ENCODE measurements at regions not wholly inside any gene's neighbourhood (a gene's known extent, or its start where the extent isn't known, plus 50 kb on each side); places are given as distances from the start of the nearest gene placed in this dataset.

DNA sequence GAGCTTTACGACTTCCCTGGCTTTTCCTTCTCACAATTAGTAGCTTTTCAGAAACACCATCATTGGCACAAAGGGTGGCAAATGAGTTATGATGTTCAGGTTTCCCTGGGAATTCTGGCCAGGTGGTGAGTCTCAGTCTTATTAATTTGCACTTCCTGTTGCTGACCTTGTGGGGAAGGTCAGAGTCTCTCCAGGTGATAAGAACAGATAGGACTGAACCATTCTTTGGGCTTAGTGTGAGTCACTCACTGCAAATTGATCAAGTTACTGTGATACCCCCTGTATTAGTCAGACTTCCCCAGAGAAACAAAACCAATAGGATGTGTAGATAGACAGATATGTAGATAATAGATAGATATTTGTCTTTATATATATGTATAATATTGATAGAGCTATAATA, 53.8 kb upstream of the RANBP3L start:
- DNase-seq (ENCODE audit: low read depth in 2 of 2): no peak

DNA sequence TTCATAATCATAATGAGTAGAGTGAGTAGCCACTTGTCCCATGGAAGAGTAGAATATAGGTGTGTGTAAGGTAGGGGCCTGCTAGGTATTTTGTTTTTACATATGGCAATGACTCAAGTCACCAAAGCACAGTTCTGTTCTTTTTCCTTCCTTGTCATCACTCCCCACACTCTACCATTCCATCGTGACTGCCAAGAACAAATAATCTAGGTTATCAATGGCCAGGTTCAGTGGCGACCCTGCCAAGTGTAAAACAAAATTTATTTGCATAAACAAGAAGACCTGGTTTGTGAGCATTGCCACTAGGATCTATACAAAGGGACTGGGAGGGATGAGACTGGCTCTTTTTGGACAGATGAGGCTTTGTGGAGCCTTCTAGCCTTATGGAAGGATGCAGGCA, 55.2 kb upstream of the RANBP3L start:
- DNase-seq (ENCODE audit: low read depth in 2 of 2): no peak

DNA sequence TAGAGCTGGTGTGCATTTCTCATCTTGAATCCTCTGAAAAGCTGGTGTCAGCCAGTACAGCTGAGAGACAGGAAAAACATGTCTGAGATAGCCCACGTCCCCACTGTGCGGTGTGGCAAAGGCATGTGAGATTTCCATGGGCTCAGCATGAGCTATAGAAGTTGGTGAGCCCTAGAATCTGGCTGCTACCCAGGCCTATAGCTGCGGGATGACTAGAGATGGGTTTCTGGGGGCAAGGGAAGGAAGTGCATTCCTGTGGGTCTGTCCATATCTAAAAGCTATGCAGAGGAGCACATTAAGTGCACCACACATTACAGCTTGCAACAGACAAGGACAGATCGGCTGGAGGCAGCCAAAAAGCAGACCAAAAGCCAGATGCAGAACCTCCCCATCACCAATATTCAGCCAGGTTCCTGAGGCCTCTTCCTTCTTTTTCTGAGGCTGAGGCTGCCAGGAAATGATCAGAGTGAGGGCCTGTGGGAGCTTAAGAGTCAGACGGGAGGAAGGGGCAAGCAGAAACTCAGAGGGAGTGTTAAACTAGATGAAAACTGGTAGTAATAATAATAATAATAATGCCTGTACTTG, 55.8 kb upstream of the RANBP3L start:
- no peak for DNase-seq (ENCODE audit: low read depth in 2 of 2)

DNA sequence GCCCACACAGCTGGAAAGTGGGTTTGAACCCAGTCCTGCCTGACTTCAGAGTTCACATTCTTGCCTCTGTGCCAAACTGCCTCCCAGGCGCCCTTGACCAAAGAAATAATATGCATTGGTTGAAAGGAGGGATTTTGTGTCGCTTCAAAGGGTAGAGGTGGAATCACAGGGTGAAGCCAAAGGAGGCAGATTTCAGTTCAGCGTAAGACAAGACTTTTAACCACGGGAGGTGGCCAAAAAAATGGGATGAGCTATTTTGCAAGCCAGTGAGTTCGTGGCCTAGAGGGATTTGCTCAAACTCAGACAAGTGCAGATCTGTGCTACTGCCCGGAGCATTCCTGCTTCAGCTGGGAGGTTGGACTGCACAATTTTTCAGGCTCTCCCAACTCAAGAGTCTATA, 57.6 kb upstream of the RANBP3L start:
- no peak for DNase-seq (ENCODE audit: low read depth in 2 of 2)

DNA sequence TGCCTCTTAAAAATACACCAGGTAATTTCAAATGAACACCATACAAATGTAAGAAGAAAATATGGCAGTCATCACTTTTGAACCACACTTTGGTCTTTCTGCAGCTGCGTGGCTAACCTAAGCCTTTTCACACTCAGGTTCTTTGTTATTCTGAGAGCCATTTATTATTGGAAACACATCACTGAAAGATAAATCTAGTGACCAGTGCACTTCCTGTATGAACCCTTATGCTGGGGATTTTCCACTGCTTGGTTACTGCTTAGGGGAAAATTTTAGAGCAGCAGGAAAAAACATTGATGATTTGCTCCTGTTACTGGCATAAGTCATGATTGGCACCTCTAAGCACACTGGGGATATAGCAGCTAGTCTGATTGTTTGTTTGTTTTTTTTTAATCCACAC, 58.6 kb upstream of the RANBP3L start:
- no peak for DNase-seq (ENCODE audit: low read depth in 2 of 2)

DNA sequence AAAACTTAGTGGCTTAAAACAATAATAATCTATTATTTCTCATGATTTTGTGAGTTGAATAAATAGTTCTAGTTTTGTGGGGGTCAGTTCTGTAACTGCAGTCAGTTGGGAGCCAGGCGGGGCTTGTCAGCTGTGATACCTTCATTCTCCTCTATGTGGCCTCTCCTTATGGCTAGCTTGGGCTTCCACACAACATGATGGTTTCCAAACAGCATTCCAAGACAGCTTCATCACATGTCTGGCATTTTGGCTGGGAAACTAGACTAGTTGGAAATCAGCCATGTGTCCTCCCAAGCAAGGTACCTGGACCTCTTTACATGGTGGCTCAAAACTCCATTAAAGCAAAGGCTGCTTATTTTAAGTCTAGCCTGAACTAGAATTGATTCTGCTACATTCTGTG, 61.4 kb upstream of the RANBP3L start:
- DNase-seq (ENCODE audit: low read depth in 2 of 2): no peak

DNA sequence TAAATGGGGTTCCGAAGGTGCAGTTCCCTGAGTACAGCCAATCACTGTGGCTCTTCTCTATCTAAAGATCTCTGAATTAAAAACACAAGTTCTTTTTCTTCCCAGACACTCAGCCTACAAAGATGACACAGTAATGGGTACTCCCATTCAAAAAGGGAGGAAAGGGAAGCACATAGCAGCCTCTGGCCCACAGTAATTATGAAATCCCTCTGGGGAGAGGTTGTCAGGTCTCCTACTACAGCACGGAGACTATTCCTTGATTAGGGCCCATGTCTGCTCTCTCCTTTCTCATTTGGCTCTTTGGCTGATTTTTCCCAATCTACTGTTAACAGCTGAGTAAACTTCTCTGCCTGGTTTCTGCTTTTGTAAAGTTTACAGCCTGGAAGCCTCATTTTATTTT, 62.0 kb upstream of the RANBP3L start:
- DNase-seq (ENCODE audit: low read depth in 2 of 2): no peak

DNA sequence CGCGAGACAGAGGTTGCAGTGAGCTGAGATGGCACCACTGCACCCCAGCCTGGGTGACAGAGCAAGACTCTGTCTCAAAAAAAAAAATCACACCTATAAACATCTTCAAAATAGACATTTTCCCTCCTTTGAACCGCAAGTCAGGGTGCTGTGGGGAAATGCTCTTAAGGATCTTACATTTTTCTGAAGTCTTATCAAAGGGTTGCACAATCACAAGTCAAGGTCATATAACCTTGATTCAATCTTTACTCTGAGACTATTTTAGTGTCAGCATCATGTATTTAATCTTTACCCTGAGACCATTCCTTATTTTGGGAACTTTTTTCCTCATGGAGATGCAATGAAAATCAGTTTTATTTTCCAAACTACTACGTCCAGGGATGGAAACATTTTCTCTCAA, 62.8 kb upstream of the RANBP3L start:
- DNase-seq (ENCODE audit: low read depth in 2 of 2): no peak

DNA sequence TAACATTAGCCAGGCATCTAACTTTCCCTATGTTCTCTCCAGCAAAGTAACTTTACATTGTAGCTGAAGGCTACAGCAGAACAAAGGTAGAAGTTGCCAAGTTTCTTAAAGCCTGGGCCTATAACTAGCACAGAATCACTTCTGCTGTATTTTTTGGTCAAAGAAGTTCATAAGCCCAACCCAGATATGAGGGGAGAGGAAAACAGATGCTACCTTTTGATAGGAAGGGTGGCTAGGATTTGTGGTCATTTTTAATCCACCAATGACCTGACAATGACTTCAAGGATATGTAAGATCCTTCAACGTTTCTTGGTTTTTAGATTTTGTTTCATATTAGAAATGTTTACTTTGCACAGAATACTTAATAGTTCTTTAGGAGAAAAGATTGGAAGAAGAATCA, 64.2 kb upstream of the RANBP3L start:
- no peak for DNase-seq (ENCODE audit: low read depth in 2 of 2)

DNA sequence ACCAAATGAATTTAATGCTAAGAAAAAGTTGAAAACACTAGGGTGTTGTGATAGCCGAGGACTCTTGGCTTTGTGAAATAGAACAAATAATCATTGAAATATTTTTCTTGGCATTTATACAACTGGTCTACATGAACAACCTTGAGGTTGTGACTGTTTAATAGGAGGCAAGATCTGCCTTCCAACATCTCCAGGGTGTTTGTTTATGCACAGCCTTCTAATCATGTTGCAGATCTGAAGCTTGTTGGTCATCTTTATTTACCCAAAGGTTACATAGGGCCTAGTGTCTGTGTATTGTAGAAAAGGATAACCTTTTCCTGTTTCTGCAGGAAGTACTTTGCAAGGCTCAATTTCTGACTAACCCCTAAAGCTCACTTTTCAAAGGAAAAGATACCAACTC, 65.2 kb upstream of the RANBP3L start:
- no peak for DNase-seq (ENCODE audit: low read depth in 2 of 2)

DNA sequence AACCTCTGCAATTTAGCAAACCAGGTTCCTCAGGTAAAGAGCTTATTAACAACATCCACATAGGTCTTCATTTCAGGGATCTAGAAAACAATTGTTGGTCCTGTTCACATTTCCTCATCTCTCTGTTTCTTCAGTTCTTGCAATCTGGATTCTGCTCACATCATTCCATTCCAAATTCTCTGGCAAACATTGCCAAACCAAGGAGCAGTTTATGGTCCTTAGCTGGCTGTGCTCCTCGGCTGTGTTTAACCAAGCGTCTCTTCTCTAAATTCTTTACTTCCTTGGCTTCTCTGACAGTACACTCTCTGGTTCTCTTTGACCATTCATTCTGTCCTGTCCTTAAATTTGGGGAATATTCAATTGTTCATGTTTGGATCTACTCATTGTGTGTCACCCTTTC, 65.8 kb upstream of the RANBP3L start:
- no peak for DNase-seq (ENCODE audit: low read depth in 2 of 2)

DNA sequence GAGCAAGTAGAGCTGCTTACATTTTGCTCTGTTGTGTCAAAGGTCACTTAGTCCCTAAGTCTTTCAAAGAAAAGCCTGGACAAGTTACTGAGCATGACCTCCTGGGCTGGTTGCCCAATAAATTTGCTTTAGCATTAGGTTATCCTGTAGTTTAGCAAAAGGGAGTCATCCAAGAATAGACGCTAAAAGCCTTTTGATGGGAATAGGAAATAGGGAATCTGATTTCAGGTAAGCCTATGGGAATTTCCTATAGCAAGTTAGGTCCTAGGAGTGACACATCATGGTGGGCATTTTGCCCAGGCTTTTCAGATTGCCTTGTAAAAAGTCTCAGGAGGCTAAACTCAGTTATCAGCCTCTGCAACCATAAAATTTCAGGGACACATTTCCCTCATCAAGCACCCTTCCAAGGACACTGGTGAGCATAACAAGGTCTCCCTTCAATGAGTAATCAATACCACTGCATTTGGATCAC, 67.6 kb upstream of the RANBP3L start:
- no peak for DNase-seq (ENCODE audit: low read depth in 2 of 2)

DNA sequence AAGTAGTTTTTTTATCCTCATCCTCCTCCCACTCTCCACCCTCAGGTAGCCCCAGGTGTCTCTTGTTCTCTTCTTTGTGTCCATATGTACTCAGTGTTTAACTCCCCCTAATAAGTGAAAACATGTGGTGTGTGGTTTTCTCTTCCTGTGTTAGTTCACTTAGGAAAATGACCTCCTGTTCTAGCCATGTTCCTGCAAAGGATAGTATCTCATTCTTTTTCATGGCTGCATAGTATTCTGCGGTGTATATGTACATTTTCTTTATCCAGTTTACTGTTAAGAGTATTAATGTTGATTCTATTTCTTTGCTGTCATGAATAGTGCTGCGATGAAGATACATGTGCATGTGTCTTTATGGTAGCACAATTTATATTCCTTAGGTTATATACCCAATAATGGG, 68.4 kb upstream of the RANBP3L start:
- no peak for DNase-seq (ENCODE audit: low read depth in 2 of 2)

DNA sequence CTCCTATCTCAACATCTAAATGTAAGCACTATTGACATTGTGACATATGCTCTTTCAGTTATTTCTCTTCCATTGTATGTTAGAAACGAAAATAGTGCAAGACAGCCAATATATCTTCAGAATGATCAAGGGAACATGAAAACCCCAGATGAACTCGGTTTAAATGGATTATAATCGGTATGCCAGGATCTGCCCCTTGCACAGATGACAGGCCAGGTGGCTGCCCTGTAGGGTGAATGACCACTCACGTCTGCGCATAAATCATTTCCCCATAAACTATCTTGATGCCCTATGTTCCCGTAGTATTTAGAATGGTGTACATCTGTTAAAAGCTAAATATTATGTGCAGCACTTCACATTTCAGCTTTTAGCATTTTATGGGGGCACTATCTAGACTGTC, 69.7 kb upstream of the RANBP3L start:
- DNase-seq (ENCODE audit: low read depth in 2 of 2): no peak

DNA sequence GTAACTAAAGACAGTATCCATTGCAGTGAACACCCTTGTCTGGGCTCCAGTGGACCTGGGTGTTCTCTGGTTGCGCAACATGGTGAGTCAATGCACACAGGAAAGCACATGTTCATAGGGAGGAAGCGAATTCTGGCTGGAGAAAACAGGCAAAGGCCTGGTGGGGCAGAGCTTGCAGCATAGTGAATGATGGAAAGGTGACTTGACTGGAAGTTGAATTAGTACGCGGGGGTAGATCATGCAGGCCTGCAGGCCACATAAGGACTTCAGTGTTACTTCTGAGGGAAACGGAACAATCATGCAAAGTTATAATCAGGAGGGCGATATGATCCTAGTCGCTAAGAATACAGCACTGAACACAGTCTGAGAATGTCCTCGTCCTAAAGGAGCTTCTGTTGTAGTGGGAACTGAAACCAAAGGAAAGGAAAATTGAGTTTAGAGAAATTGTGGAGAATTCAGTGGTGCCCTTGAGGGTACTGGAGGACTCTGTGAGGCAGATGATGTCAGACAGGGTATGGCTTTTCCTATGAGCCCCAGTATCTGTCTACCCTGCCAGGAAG, 71.9 kb upstream of the RANBP3L start:
- no peak for DNase-seq (ENCODE audit: low read depth in 2 of 2)

DNA sequence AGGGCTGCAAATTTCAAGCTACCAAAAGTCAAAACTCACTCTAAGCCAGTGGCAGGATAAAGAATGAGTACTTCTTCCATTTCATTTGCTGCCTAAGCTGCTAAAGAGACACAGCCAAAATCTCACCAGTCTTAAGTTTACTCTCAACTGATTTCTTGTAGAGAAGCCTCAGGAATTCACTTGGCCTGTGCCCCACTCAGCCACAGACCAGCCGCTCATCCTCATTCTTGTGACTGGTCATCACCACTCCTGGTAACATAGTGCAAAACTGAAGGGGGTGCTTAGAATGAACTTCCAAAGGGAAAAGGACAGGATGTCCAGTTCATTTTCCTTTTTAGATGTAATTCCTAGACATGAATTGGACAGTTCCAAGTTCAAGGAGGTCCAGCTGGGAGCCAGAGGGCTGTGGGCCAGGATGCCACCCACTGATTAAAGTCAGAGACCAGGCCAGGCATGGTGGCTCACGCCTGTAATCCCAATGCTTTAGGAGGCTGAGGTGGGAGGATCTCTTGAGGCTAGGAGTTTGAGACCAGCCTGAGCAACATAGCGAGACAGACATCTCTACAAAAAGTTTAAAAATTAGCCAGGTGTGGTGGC, 72.7 kb upstream of the RANBP3L start:
- DNase-seq (ENCODE audit: low read depth in 2 of 2): no peak

DNA sequence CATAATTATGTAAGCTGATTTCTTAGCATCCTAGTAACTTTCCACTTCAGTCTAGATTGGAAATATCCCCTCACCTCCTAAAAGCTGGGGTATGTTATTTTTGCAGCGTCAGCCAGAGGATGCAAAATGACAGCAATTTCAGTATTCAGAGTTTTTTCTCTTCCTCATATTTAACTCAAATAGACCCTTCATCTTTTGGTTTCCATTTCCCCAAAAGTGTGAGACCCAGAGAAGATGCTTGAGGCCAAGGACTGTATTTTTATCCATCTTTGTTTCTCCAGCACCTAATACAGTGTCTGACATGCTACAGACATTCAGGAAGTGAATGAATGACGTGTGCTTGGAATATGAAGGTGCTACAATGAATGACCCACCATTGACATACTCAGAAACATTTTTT, 75.5 kb upstream of the RANBP3L start:
- DNase-seq (ENCODE audit: low read depth in 2 of 2): no peak

DNA sequence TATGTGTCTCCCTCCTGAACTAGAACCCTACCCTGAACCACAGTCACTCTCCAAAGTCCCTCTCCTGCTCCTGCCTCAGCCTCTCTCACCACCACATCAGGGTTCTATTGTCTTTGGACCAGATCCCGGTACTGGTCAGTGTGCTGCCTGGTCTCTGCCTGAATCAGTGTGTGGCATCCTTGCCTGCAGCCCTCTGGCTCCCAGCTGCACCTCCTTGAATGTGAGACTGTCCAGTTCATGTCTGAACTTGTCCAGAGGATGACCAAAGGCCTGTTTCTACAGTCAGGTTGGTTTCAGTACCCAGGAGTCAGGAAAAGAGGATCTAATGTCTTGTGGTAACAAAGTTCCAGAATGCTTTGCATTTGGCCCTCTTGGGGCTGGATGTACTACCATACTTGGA, 76.8 kb upstream of the RANBP3L start:
- DNase-seq (ENCODE audit: low read depth in 2 of 2): no peak

DNA sequence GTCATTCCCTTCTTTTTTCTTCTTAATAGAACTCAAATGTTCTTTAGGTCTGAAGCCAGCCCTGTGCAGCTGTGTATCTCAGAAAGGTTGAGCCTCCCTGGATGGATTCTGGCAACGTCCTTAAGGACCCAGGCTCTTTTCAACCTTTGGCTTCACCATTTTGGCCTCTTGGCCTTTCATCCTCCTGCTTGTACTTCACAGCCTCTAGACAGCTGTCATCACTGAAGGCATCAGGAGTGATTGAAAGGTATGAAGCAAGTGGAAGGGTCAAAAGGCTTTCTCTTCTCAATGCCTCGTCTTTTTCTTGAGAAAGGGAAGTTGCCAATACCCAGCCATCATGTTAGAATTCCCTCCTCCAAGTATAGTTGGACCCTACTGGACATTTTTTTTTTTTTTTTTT, 81.2 kb upstream of the RANBP3L start:
- no peak for DNase-seq (ENCODE audit: low read depth in 2 of 2)

DNA sequence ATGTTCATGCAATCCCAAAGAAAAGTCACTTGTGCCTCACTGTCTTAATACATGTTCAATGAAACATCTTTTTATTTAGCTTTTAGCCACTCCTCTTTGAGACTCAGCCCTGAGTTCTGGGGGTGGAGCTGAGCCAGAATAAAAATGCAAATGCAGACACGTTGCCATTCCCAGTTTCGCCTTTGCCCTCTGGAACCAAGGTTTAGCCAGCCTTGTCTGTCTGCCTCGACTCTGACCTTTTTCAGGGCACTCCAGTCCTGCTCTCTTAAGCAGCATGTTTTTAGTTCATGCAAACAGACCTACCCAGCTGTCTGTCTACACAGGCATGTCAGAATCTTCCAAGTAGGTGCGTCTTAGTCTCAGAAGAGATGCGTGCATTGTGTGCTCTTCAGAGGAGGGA, 82.2 kb upstream of the RANBP3L start:
- DNase-seq (ENCODE audit: low read depth in 2 of 2): no peak

DNA sequence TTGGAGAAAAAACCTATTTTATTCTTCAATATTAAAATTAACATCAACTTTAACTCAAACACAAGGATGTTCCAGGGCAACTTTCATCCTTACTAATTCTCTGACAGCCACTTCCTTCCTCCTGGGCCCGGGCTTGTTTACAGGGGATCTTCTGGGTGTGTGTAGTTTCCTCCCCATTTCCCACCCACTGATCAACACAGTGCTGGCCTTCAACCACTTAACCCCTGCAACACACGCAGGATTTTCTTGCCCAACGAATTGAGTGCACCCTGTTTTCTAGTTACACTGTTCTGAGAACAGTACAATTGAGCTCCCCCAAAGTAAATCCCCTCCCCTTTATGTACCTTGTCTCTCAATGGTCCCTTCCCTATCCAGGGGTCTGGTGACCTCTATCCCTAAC, 83.1 kb upstream of the RANBP3L start:
- no peak for DNase-seq (ENCODE audit: low read depth in 2 of 2)

DNA sequence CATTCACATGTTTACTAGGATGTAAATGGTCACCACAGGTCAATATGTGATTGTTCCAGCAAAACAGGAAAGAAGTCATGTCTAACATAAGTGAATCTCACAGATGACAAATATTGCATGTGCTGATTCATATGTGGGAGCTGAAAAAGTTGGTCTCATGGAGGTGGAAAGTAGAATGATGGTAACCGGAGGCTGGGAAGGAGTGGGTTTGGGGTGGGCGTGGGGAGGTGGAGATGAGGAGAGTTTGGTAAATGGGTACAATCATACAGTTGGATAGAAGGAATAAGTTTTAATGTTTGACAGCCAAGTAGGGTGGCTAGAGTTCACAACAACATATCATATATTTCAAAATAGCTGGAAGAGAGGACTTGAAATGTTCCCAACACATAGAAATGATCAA, 83.8 kb upstream of the RANBP3L start:
- DNase-seq (ENCODE audit: low read depth in 2 of 2): no peak

DNA sequence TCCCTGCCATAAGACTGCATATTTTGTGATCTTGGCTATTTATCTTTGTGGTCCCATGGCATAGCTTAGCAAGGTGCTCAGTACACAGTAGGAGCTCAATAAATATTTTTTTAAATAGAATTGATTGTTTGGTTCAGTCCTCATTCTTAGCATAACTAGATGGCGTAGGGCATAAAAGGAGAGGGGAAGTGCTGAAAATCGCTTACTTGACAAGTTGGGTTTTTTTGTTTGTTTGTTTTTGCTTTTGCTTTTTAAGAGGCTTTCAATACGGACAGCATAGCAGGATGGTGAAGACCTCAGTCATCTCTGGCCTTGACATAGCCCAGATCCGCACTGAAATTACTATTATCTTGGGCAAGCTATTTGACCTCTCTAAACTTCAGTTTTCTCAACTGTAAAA, 86.6 kb upstream of the RANBP3L start:
- no peak for DNase-seq (ENCODE audit: low read depth in 2 of 2)

DNA sequence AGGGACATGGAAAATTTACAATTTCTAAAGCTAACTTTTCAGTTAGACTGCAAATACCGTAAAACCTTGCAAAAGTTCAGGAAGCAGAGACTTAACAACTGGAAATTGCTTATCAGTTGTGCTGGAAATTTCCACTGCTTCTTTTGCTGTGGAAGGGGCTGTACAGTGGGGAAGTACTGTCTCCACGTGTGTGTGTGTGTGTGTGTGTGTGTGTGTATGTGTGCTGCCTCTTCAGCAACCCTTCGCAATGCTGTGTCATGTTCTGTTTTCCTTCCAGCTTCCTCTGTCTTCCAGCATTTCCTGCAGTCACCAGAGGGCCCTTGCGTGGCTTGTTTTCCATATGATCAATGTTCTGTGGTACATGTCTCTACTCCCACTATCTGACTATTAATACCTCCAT, 87.5 kb upstream of the RANBP3L start:
- no peak for DNase-seq (ENCODE audit: low read depth in 2 of 2)
